Activated naive CD4-positive, alpha-beta T cell treated with anti-CD3 and anti-CD28 coated beads, Interleukin-2, amount 10 ng/mL, durations not matched to agents 7 days and 5 days (primary cell): ENCODE measurements at regions not wholly inside any gene's neighbourhood (a gene's known extent, or its start where the extent isn't known, plus 50 kb on each side); places are given as distances from the start of the nearest gene placed in this dataset.
"Not testable (repeated sequence)": the region's sequence is repeated elsewhere in the genome, so short reads cannot be mapped to it uniquely, and the experiment has no call there.

ENCODE experiments used
- CTCF ChIA-PET: fragments of 350-600 bp; sonication (Branson Sonifier 250); formaldehyde crosslinking; loops from one replicate; lab custom pipeline; 2021; ENCODE audit warnings: antibody characterized with exemption; lab: Charles Lee
- DNase-seq: peaks from one replicate; pipeline ENCODE4 v3.0.0-alpha.2; 2020
- H3K27ac Mint-ChIP-seq: one replicate; pipeline ENCODE4 v1.8.0; 2021; ENCODE audit warnings: mild to moderate bottlenecking, moderate library complexity, mixed read lengths
- H3K27me3 Mint-ChIP-seq: one replicate; pipeline ENCODE4 v1.8.0; 2021; ENCODE audit warnings: mild to moderate bottlenecking, mixed read lengths
- H3K36me3 Mint-ChIP-seq: one replicate; pipeline ENCODE4 v1.8.0; 2021; ENCODE audit warnings: mixed read lengths
- H3K4me1 Mint-ChIP-seq: one replicate; pipeline ENCODE4 v1.8.0; 2021; ENCODE audit warnings: mixed read lengths
- H3K4me3 Mint-ChIP-seq: one replicate; pipeline ENCODE4 v1.8.0; 2021; ENCODE audit warnings: mild to moderate bottlenecking, moderate library complexity, mixed read lengths
- H3K9me3 Mint-ChIP-seq: one replicate; pipeline ENCODE4 v1.8.0; 2021; ENCODE audit warnings: mixed read lengths

- CTCF ChIA-PET, result no interaction called here
- Mint-ChIP-seq H3K27me3 (no peaks in the 10 kb centered on the region), H3K27ac (no peak overlapping the region), H3K4me1 (no peaks in the 10 kb centered on the region), H3K9me3 (no peaks in the 10 kb centered on the region), H3K36me3 (no peaks in the 10 kb centered on the region), H3K4me3 (no peak overlapping the region)
- no peak for DNase-seq
These were observed 69.7 kb upstream of the PPARGC1A start for GRCh38 chr4:23959396-23960148.

- no peaks in the 10 kb centered on the region for H3K4me1 Mint-ChIP-seq
- H3K4me3 Mint-ChIP-seq, result no peak overlapping the region
- CTCF ChIA-PET, result no interaction called here
- H3K9me3 Mint-ChIP-seq, result no peaks in the 10 kb centered on the region
- H3K27me3 Mint-ChIP-seq, result no peaks in the 10 kb centered on the region
- DNase-seq, result no peak
- no peaks in the 10 kb centered on the region for H3K36me3 Mint-ChIP-seq
- no peak overlapping the region for H3K27ac Mint-ChIP-seq
These were observed 68.9 kb upstream of the PPARGC1A start for GRCh38 chr4:23958749-23959148.

- H3K27me3 Mint-ChIP-seq, result no peaks in the 10 kb centered on the region
- CTCF ChIA-PET, result no interaction called here
- H3K36me3 Mint-ChIP-seq, result no peaks in the 10 kb centered on the region
- no peak for DNase-seq
- no peak overlapping the region for H3K27ac Mint-ChIP-seq
- no peaks in the 10 kb centered on the region for H3K9me3 Mint-ChIP-seq
- no peak overlapping the region for H3K4me3 Mint-ChIP-seq
- H3K4me1 Mint-ChIP-seq, result no peaks in the 10 kb centered on the region
These were observed 67.6 kb upstream of the PPARGC1A start for GRCh38 chr4:23957465-23957864.

GRCh38 chr4:23956601-23957364 is 66.9 kb upstream of the PPARGC1A start:
- Mint-ChIP-seq H3K9me3 (no peaks in the 10 kb centered on the region), H3K4me1 (no peaks in the 10 kb centered on the region), H3K27me3 (no peaks in the 10 kb centered on the region), H3K27ac (no peak overlapping the region), H3K4me3 (no peak overlapping the region), H3K36me3 (no peaks in the 10 kb centered on the region)
- DNase-seq, result no peak
- CTCF ChIA-PET, result no interaction called here

GRCh38 chr4:23952258-23952657 is 62.4 kb upstream of the PPARGC1A start:
- Mint-ChIP-seq H3K4me3 (no peak overlapping the region), H3K36me3 (no peaks in the 10 kb centered on the region), H3K9me3 (no peaks in the 10 kb centered on the region), H3K27me3 (no peaks in the 10 kb centered on the region), H3K27ac (no peak overlapping the region), H3K4me1 (no peaks in the 10 kb centered on the region)
- CTCF ChIA-PET, result no interaction called here
- no peak for DNase-seq

- H3K36me3 Mint-ChIP-seq, result no peaks in the 10 kb centered on the region
- DNase-seq, result no peak
- H3K4me1 Mint-ChIP-seq, result no peaks in the 10 kb centered on the region
- CTCF ChIA-PET, result no interaction called here
- H3K27ac Mint-ChIP-seq, result no peak overlapping the region
- H3K9me3 Mint-ChIP-seq, result no peaks in the 10 kb centered on the region
- H3K4me3 Mint-ChIP-seq, result no peak overlapping the region
- H3K27me3 Mint-ChIP-seq, result no peaks in the 10 kb centered on the region
These were observed 58.0 kb upstream of the PPARGC1A start for GRCh38 chr4:23947826-23948225.

GRCh38 chr4:23946299-23946698 is 56.5 kb upstream of the PPARGC1A start:
- H3K36me3 Mint-ChIP-seq, result no peaks in the 10 kb centered on the region
- H3K9me3 Mint-ChIP-seq, result no peaks in the 10 kb centered on the region
- no peaks in the 10 kb centered on the region for H3K4me1 Mint-ChIP-seq
- DNase-seq, result no peak
- no peaks in the 10 kb centered on the region for H3K27me3 Mint-ChIP-seq
- CTCF ChIA-PET, result no interaction called here
- H3K27ac Mint-ChIP-seq, result no peak overlapping the region
- no peak overlapping the region for H3K4me3 Mint-ChIP-seq

GRCh38 chr4:23945451-23946017 is 55.7 kb upstream of the PPARGC1A start:
- no peak for DNase-seq
- Mint-ChIP-seq H3K27ac (no peak overlapping the region), H3K27me3 (no peaks in the 10 kb centered on the region), H3K36me3 (no peaks in the 10 kb centered on the region), H3K4me3 (no peak overlapping the region), H3K9me3 (no peaks in the 10 kb centered on the region), H3K4me1 (no peaks in the 10 kb centered on the region)
- CTCF ChIA-PET, result no interaction called here

GRCh38 chr4:23944556-23944955 is 54.7 kb upstream of the PPARGC1A start:
- H3K4me1 Mint-ChIP-seq, H3K36me3 Mint-ChIP-seq, CTCF ChIA-PET, H3K27ac Mint-ChIP-seq, H3K27me3 Mint-ChIP-seq, DNase-seq, H3K9me3 Mint-ChIP-seq, H3K4me3 Mint-ChIP-seq: not testable (repeated sequence)

GRCh38 chr4:23943478-23943877 is 53.6 kb upstream of the PPARGC1A start:
- CTCF ChIA-PET, result no interaction called here
- DNase-seq, result no peak
- Mint-ChIP-seq H3K27me3 (no peaks in the 10 kb centered on the region), H3K4me3 (no peak overlapping the region), H3K4me1 (no peaks in the 10 kb centered on the region), H3K27ac (no peak overlapping the region), H3K36me3 (no peaks in the 10 kb centered on the region), H3K9me3 (no peaks in the 10 kb centered on the region)

GRCh38 chr4:23942471-23942870 is 52.6 kb upstream of the PPARGC1A start:
- Mint-ChIP-seq H3K9me3 (no peaks in the 10 kb centered on the region), H3K4me1 (no peaks in the 10 kb centered on the region), H3K36me3 (no peaks in the 10 kb centered on the region), H3K27ac (no peak overlapping the region), H3K27me3 (no peaks in the 10 kb centered on the region), H3K4me3 (no peak overlapping the region)
- CTCF ChIA-PET, result no interaction called here
- no peak for DNase-seq
